Astrocyte (in vitro differentiated cells and primary cell): ENCODE measurements at regions not wholly inside any gene's neighbourhood (a gene's known extent, or its start where the extent isn't known, plus 50 kb on each side); places are given as distances from the start of the nearest gene placed in this dataset.

Source experiments
- EZH2 ChIP-seq: IDR thresholded peaks from 2 replicates; pipeline ENCODE4 v1.6.1; 2012; ENCODE audit warnings: mild to moderate bottlenecking, low read length, inconsistent platforms; ENCODE audit not compliant: insufficient read depth
- TF ChIP-seq, protein P1 (sequence below): IDR thresholded peaks from 2 replicates; pipeline ENCODE4 v1.5.1; 2011; ENCODE audit warnings: low read depth, mild to moderate bottlenecking, inconsistent platforms, low read length, moderate library complexity; ENCODE audit not compliant: insufficient read depth

DNA sequence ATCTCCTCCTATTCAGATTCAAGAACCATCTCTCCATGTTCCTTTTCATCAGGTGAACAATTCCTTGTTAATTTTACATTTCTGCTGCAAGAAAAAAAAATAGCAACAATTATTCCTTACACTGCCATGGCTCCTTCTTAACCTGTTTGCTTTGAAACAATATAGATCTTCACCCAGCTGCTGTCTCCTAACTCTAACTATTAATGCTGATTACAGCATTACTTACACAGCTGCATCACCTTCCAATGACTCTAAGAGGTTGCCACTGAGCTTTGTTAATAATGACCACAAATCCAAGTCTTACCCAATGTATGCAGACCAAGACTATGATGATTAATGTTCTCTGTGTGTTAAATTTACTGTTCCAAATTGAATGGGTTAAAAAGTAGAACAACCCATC, 541.4 kb downstream of the TOX3 start:
- TF ChIP-seq, protein P1, sequence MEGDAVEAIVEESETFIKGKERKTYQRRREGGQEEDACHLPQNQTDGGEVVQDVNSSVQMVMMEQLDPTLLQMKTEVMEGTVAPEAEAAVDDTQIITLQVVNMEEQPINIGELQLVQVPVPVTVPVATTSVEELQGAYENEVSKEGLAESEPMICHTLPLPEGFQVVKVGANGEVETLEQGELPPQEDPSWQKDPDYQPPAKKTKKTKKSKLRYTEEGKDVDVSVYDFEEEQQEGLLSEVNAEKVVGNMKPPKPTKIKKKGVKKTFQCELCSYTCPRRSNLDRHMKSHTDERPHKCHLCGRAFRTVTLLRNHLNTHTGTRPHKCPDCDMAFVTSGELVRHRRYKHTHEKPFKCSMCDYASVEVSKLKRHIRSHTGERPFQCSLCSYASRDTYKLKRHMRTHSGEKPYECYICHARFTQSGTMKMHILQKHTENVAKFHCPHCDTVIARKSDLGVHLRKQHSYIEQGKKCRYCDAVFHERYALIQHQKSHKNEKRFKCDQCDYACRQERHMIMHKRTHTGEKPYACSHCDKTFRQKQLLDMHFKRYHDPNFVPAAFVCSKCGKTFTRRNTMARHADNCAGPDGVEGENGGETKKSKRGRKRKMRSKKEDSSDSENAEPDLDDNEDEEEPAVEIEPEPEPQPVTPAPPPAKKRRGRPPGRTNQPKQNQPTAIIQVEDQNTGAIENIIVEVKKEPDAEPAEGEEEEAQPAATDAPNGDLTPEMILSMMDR, result no peak
- TF ChIP-seq EZH2, result no peak
